CD1c-positive myeloid dendritic cell (primary cell): ENCODE measurements at regions not wholly inside any gene's neighbourhood (a gene's known extent, or its start where the extent isn't known, plus 50 kb on each side); places are given as distances from the start of the nearest gene placed in this dataset.

Source experiments
- DNase-seq: peaks from one replicate; pipeline ENCODE4 v3.0.0-alpha.2; 2016; ENCODE audit errors: extremely low spot score

DNA sequence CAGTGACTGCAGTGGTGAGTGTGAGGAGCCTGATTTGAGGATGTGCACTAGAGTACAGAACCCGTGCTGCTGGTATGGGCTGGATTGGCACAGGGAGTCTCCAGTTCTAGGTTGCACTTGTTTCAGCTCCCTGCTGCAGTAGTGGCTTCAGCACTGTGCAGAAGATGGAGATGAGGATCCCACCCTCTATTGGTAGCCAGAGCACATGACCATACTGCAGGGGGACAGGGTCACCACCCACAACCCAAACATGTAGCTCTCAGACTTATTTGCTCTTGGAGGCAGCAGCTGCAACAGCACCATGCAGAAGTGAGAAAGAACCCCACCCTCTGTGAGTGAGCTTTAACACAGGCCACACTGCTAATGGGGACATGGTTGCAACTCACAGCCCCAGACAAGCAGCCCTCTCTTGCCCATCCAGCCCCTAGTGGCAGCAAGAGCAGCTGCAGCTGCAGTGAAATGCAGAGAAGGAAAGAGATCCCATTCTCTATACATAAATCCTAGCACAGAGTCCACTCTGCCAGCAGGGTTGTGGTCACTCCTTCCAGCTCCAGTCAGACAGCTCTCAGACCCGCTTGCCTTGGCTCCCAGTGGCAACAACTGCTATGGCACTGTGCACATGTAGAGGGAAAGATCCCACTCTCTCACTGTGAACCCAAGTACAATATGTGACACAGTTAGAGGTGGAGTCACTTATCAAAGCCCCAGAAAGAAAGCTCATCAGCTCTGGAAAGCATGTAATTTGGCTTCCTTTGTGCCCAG, 51.4 kb upstream of the SCIN start:
- no peak for DNase-seq

- no peak for DNase-seq
Measured at GRCh38 chr7:12519682-12520009, 50.9 kb upstream of the SCIN start.
